GM12872 (cell line): ENCODE measurements at regions not wholly inside any gene's neighbourhood (a gene's known extent, or its start where the extent isn't known, plus 50 kb on each side); places are given as distances from the start of the nearest gene placed in this dataset.

Experiments
- TF ChIP-seq, protein P1 (sequence below): IDR thresholded peaks from 3 replicates; pipeline ENCODE4 v1.5.1; 2011; ENCODE audit warnings: low read depth, mild to moderate bottlenecking, low read length, moderate library complexity; ENCODE audit not compliant: insufficient read depth

DNA sequence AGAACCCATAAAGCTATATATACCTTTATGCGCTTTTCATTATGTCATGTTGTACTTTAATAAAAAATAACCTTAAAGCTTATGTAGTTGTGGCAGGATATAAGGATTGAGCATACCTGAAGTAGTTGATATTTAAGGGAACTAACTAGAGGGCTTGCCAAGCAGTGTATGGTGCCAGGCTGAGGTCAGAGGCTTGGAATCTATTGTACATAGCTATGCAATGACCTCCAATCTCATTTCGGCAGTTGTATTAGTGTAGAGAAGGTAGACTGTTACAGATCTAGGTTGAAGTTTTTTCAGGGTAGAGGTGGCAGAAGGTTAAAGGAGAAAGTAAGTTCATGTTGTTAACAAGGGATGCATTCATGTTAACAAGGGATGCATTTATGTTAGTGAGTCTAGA, 397.7 kb upstream of the HS3ST5 start:
- TF ChIP-seq, protein P1, sequence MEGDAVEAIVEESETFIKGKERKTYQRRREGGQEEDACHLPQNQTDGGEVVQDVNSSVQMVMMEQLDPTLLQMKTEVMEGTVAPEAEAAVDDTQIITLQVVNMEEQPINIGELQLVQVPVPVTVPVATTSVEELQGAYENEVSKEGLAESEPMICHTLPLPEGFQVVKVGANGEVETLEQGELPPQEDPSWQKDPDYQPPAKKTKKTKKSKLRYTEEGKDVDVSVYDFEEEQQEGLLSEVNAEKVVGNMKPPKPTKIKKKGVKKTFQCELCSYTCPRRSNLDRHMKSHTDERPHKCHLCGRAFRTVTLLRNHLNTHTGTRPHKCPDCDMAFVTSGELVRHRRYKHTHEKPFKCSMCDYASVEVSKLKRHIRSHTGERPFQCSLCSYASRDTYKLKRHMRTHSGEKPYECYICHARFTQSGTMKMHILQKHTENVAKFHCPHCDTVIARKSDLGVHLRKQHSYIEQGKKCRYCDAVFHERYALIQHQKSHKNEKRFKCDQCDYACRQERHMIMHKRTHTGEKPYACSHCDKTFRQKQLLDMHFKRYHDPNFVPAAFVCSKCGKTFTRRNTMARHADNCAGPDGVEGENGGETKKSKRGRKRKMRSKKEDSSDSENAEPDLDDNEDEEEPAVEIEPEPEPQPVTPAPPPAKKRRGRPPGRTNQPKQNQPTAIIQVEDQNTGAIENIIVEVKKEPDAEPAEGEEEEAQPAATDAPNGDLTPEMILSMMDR, result no peak

DNA sequence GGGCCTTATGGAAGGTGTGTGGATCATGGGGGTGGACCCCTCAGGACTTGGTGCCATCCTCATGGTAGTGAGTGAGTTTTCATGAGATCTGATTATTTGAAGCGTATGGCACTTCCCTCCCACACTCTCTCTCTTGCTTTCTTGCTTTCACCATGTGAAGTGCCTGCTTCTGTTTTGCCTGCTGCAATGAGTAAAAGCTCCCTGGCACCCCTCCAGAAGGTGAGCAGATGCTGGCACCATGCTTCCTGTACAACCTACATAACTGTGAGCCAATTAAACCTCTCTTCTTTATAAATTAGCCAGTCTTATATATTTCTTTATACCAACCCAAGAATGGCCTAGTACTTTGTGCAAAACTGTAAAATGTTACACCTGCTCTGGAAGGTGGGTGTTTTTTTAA, 396.8 kb upstream of the HS3ST5 start:
- TF ChIP-seq, protein P1, result no peak

DNA sequence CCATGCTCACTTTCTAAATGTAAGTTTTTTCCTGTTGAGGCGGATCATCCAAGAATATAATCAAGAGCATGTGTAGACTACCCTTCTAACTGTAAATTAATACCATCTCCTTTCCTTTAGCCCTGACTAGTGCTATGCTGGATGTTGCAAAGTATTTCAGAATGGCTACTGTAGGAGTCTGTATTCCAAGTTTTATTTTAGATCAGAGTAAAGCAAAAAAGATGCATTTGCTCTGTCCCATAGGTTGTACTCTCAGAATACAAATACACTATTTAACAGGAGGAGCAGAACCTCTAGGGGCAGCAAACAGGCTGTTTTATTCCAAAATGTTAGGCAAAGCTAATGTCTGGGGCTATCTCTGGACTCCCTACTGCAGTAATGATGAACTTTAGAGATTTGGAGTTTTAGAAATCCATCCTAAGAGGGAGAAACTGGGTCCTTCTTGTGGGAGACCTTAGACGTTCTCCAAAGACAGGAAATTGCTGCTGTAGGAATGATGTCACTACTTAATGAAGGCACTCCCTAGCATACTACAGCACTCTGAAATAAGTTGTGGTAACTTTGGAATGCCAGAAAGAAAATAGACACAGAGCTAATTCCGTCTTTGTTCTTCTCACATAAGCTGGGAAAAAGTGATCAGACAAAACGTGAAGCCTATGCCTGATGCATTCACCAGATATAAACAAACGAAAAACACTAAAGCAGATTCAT, 392.4 kb upstream of the HS3ST5 start:
- TF ChIP-seq, protein P1, result no peak; the same call in 2 of the 3 replicates

DNA sequence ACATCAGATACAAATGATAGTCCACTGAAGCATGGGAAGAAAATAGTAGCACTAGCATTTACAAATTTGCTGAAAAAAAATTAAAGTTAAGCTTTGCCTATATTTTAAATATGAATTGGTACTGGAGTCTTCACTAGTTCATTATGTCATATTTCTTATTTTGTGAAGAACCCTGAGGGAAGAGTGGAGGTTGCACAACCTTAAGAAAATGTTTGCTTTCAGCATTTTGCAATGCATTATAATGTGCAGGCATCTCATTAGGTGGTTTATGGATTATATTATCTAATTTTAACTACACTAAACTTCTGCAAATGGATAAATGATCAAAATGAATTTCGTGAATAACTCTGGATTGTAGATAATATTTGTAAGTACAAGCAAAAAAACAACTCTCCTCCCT, 390.8 kb upstream of the HS3ST5 start:
- TF ChIP-seq, protein P1, result no peak

DNA sequence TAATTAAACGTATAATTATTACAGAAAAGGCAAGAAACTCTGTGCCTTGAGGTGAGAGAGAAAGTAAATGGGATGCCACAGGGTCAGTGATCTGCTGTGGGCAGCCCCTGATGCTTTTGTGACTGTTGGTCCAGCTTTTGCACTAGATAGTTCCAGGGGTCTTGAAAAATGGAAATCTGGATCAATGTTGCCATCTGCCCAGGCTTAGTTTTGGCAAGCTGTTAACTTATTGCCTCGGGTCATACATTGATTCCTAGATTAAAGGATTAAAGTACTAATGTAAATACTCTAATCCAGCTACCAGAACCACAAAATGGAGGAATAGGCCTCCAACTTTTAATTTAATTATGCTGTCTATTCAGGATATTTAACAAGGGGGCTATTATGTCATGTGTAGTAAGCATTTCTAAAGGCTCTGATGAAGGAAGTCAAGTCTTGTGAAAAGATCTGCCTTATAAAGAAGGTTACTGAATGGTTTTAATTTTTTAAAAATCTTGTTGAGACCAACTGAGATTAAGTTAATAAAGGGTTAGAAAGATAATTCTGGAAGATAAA, 376.0 kb upstream of the HS3ST5 start:
- TF ChIP-seq, protein P1, result no peak

DNA sequence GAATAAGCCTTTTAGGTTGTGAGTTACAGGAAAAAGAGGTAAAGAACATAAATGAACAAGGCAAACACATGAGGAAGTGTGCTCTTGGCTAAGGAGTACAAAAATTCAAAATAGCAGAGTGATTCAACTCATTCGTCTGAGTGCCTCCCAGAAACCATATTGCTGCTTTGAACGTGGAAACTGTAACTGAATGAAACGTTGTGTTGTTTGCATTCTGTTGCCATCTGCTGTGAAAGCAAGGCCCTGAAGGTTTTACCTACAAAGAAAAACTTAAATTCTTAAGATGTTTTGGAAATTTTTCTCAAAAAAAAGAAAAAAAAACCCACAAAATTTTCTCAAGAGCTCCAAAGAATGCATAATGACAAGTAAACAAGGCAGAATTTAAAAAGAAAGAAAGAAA, 375.4 kb upstream of the HS3ST5 start:
- TF ChIP-seq, protein P1, result no peak

DNA sequence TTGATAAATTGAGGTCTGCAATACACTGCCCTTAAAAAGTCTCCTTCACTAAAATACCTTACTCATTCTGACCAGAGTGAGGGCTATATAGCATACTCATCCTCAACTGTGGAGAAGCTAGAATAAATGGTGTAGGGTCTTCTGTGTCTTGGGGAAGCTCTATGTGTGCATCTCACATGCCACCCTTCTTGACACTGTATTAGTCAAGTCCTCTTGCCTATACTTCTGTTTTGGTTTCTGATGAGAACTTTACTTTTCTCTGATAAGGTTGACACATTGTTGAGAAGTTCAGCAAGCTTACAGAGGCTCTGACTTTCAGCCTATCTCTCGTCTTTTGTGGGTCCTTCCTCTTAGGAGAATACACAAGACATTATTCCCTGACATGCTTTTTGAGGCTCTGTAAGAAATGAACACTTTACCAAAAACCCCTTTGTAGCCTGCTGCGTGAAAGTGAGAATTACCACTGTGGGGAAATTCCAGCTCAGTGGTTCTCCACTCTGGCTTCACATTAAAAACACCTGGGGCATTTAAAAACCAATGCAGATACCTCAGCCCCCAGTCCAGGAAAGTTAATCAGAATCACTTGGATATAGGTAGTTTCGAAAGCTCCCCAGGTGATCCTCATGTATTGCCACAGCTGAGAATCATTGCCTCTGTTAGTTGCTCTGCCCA, 372.1 kb upstream of the HS3ST5 start:
- TF ChIP-seq, protein P1, result no peak
